K562 (cell line): ENCODE measurements at regions not wholly inside any gene's neighbourhood (a gene's known extent, or its start where the extent isn't known, plus 50 kb on each side); places are given as distances from the start of the nearest gene placed in this dataset.

Experiments
- ATAC-seq: fragments of 200-7000 bp; cut with Tn5 transposase; 3 replicates; pipeline ENCODE4 v1.9.1; 2020; ENCODE audit warnings: moderate library complexity
- BruUV-seq: library from RNA; stranded (reverse); fragments of 400-500 nt; replicated peaks from 2 replicates; lab custom pipeline; 2021; lab: Mats Ljungman, UMichigan
- CTCF ChIA-PET: fragments of 300-600 bp; formaldehyde crosslinking; extraction: SDS; loops from one replicate; lab custom pipeline; 2021; ENCODE audit warnings: low intra/inter-chr PET ratio; lab: Yijun Ruan, JAX
- POLR2A ChIA-PET: fragments of 300-600, 350-650 bp; sonication (Branson Sonifier 250); formaldehyde crosslinking; extraction: SDS; loops from one replicate; lab custom pipeline; 2021; ENCODE audit warnings: antibody characterized with exemption, inconsistent platforms; lab: Yijun Ruan, JAX
- DNase-seq, 4 experiments: peaks; one replicate each; pipeline versions ENCODE4 v3.0.0 to v3.0.0-alpha.2; 2011 to 2018; ENCODE audit warnings: low spot score in 3 of 4, mixed read lengths in 3 of 4; ENCODE audit errors: extremely low read depth in 1 of 4
- FAIRE-seq: peaks from 2 replicates; lab custom pipeline; 2011; peaks lifted over from hg19 to GRCh38; lab: Jason Lieb, UNC
- H2AFZ ChIP-seq: 2 replicates; pipeline ENCODE4 v1.6.0; 2011; ENCODE audit warnings: low read depth, low read length, control low read depth, inconsistent platforms
- H3K27ac ChIP-seq: fragments of 200-600 bp; 3 replicates; pipeline ENCODE4 v1.8.0; 2011; ENCODE audit warnings: low read depth, mild to moderate bottlenecking, control low read depth, inconsistent platforms, low read length, moderate library complexity, mixed read lengths; ENCODE audit errors: extremely low read depth
- H3K27me3 ChIP-seq, 2 experiments: fragments of 300-600 bp in 1 of 2; 2 replicates in 1 of 2; 3 replicates in 1 of 2; pipeline versions ENCODE4 v1.6.0 to v1.8.0; 2011; ENCODE audit warnings: inconsistent platforms in 2 of 2, low read length in 2 of 2, mild to moderate bottlenecking in 1 of 2, mixed read lengths in 1 of 2, moderate library complexity in 1 of 2; ENCODE audit not compliant: control insufficient read depth in 2 of 2, insufficient read depth in 2 of 2
- H3K36me3 ChIP-seq: fragments of 300-600 bp; 3 replicates; pipeline ENCODE4 v1.8.0; 2011; ENCODE audit warnings: mild to moderate bottlenecking, low read length, inconsistent platforms; ENCODE audit not compliant: control insufficient read depth, insufficient read depth
- H3K4me1 ChIP-seq, 2 experiments: fragments of 200-600 bp in 1 of 2; replicated peaks in 1 of 2; 2 replicates in 1 of 2; 3 replicates in 1 of 2; pipeline versions ENCODE4 v1.5.1 to v1.8.0; 2011; ENCODE audit warnings: inconsistent platforms in 2 of 2, low read length in 2 of 2, mild to moderate bottlenecking in 1 of 2, mixed read lengths in 1 of 2, moderate library complexity in 1 of 2; ENCODE audit not compliant: control insufficient read depth in 2 of 2, insufficient read depth in 2 of 2
- H3K4me2 ChIP-seq: 2 replicates; pipeline ENCODE4 v1.6.1; 2011; ENCODE audit warnings: low read length, control low read depth, inconsistent platforms, mixed read lengths; ENCODE audit not compliant: insufficient read depth
- H3K4me3 ChIP-seq: fragments of 200-600 bp; sonication (generic), shearing (Covaris generic); 2 replicates; pipeline ENCODE4 v1.5.1; 2016; ENCODE audit warnings: control low read depth, inconsistent platforms
- H3K79me2 ChIP-seq: fragments of 200-600 bp; 3 replicates; pipeline ENCODE4 v1.8.0; 2011; ENCODE audit warnings: low read length, inconsistent platforms; ENCODE audit not compliant: control insufficient read depth, insufficient read depth
- H3K9ac ChIP-seq, 2 experiments: 2 replicates each; pipeline versions ENCODE4 v1.6.0 to v1.6.1; 2011; ENCODE audit warnings: low read depth in 2 of 2, low read length in 2 of 2, control low read depth in 1 of 2, inconsistent platforms in 1 of 2, mild to moderate bottlenecking in 1 of 2, mixed read lengths in 1 of 2; ENCODE audit not compliant: insufficient read depth in 1 of 2
- H3K9me1 ChIP-seq: one replicate; pipeline ENCODE4 v1.6.0; 2011; ENCODE audit warnings: inconsistent platforms, mild to moderate bottlenecking, low read length, moderate library complexity; ENCODE audit not compliant: control insufficient read depth, insufficient read depth
- H3K9me3 ChIP-seq: replicated peaks from 2 replicates; pipeline ENCODE4 v1.5.1; 2011; ENCODE audit warnings: low read depth, low read length, inconsistent platforms; ENCODE audit not compliant: control insufficient read depth, insufficient read depth
- H4K20me1 ChIP-seq: replicated peaks from 2 replicates; pipeline ENCODE4 v1.6.1; 2011; ENCODE audit warnings: low read length, inconsistent platforms, mixed read lengths; ENCODE audit not compliant: control insufficient read depth, insufficient read depth
- KDM5B ChIP-seq: fragments of 200-600 bp; sonication (generic); IDR thresholded peaks from 2 replicates; pipeline ENCODE4 v1.6.1; 2012; ENCODE audit warnings: low read depth, mild to moderate bottlenecking, moderate library complexity, low read length, control low read depth, inconsistent platforms; ENCODE audit not compliant: insufficient replicate concordance
- NR2F6 ChIP-seq: fragments of 450-650 bp; formaldehyde crosslinking; IDR thresholded peaks from 2 replicates; pipeline ENCODE4 v1.4.0; 2020; ENCODE audit warnings: mild to moderate bottlenecking
- SMAD1 ChIP-seq: fragments of 150-350 bp; IDR thresholded peaks from 2 replicates; pipeline ENCODE4 v1.6.1; 2014; ENCODE audit warnings: low read length, low read depth; ENCODE audit not compliant: partially characterized antibody
- THRA ChIP-seq: fragments of 450-650 bp; IDR thresholded peaks from 2 replicates; pipeline ENCODE4 v1.6.1; 2017; ENCODE audit warnings: mild to moderate bottlenecking, moderate library complexity
- TRIM25 ChIP-seq: fragments of 450-650 bp; IDR thresholded peaks from 2 replicates; pipeline ENCODE4 v1.7.0; 2016; ENCODE audit warnings: borderline replicate concordance
- ZBTB17 ChIP-seq: fragments of 450-650 bp; formaldehyde crosslinking; IDR thresholded peaks from 2 replicates; pipeline ENCODE4 v1.4.0; 2020; ENCODE audit warnings: mild to moderate bottlenecking
- ZBTB5 ChIP-seq: fragments of 450-650 bp; IDR thresholded peaks from 2 replicates; pipeline ENCODE4 v1.6.1; 2017; ENCODE audit warnings: antibody characterized with exemption
- in situ Hi-C: fragments of 300-500 bp; cut with MboI; formaldehyde crosslinking; loops from 4 replicates; pipeline ENCODE4 v1.15.0; 2018; ENCODE audit warnings: inconsistent platforms, mixed read lengths
- intact Hi-C: fragments of 100-400 bp; cut with micrococcal nuclease; formaldehyde crosslinking; loops from 2 replicates; pipeline ENCODE4 v1.14.2; 2022

- in situ Hi-C loops (no loop called here), intact Hi-C loops (no loop called here)
- H3K4me1 ChIP-seq, result no peaks in the 10 kb centered on the region
- H3K9ac ChIP-seq, result no peak overlapping the region
- H3K79me2 ChIP-seq, result no peaks in the 10 kb centered on the region
- H3K27ac ChIP-seq, result no peak overlapping the region
- no peak for FAIRE-seq
- TF ChIP-seq NR2F6 (CRISPR knock-in tag) (no peak), KDM5B (no peak), TRIM25 (no peak), ZBTB17 (CRISPR knock-in tag) (no peak), SMAD1 (no peak), THRA (no peak), ZBTB5 (no peak)
- H3K4me3 ChIP-seq, result no peak overlapping the region
- peaks cover 3% of the 10 kb centered on the region; the same call in 1 of the 2 replicates for H3K9me3 ChIP-seq
- ChIA-PET CTCF (no interaction called here), POLR2A (no interaction called here)
- no TSS peak for BruUV-seq
- no peak for DNase-seq
- H3K27me3 ChIP-seq, result no peaks in the 10 kb centered on the region
- H3K4me2 ChIP-seq, result no peak overlapping the region
- no peaks in the 10 kb centered on the region for H3K9me1 ChIP-seq
- H3K36me3 ChIP-seq, result no peaks in the 10 kb centered on the region
- no peaks in the 10 kb centered on the region for H4K20me1 ChIP-seq
- H2AFZ ChIP-seq, result no peak overlapping the region
- ATAC-seq, result no peak
These were observed 622.5 kb downstream of the ANKRD7 start for GRCh38 chr7:118846977-118847376.
